Astrocyte (in vitro differentiated cells and primary cell): ENCODE measurements at regions not wholly inside any gene's neighbourhood (a gene's known extent, or its start where the extent isn't known, plus 50 kb on each side); places are given as distances from the start of the nearest gene placed in this dataset.

Source experiments
- DNase-seq: peaks from one replicate; pipeline ENCODE4 v3.0.0-alpha.2; 2010; ENCODE audit warnings: low read depth
- FAIRE-seq: peaks from 2 replicates; lab custom pipeline; 2011; peaks lifted over from hg19 to GRCh38; lab: Jason Lieb, UNC
- H2AFZ ChIP-seq: 2 replicates; pipeline ENCODE4 v1.6.0; 2012; ENCODE audit warnings: low read depth, low read length, inconsistent platforms
- H3K27ac ChIP-seq: 2 replicates; pipeline ENCODE4 v1.5.1; 2011; ENCODE audit warnings: low read depth, low read length, inconsistent platforms
- H3K27me3 ChIP-seq: 2 replicates; pipeline ENCODE4 v1.6.0; 2011; ENCODE audit warnings: low read length, inconsistent platforms; ENCODE audit not compliant: insufficient read depth
- H3K36me3 ChIP-seq: 2 replicates; pipeline ENCODE4 v1.5.1; 2011; ENCODE audit warnings: low read length, inconsistent platforms; ENCODE audit not compliant: insufficient read depth
- H3K4me1 ChIP-seq: 2 replicates; pipeline ENCODE4 v1.5.1; 2011; ENCODE audit warnings: low read length, inconsistent platforms; ENCODE audit not compliant: insufficient read depth
- H3K4me2 ChIP-seq: 2 replicates; pipeline ENCODE4 v1.6.0; 2012; ENCODE audit warnings: low read length, inconsistent platforms
- H3K4me3 ChIP-seq: 2 replicates; pipeline ENCODE4 v1.5.1; 2011; ENCODE audit warnings: low read depth, mild to moderate bottlenecking, low read length, inconsistent platforms; ENCODE audit not compliant: insufficient read depth
- H3K79me2 ChIP-seq: 2 replicates; pipeline ENCODE4 v1.6.0; 2012; ENCODE audit warnings: mild to moderate bottlenecking, low read length, inconsistent platforms; ENCODE audit not compliant: insufficient read depth
- H3K9ac ChIP-seq: 2 replicates; pipeline ENCODE4 v1.6.0; 2012; ENCODE audit warnings: mild to moderate bottlenecking, low read length, inconsistent platforms
- H3K9me3 ChIP-seq: 2 replicates; pipeline ENCODE4 v1.5.1; 2012; ENCODE audit warnings: low read depth, mild to moderate bottlenecking, low read length, inconsistent platforms; ENCODE audit not compliant: insufficient read depth
- H4K20me1 ChIP-seq: 2 replicates; pipeline ENCODE4 v1.6.0; 2012; ENCODE audit warnings: low read length, inconsistent platforms; ENCODE audit not compliant: insufficient read depth
- H3K27ac Mint-ChIP-seq: one replicate; pipeline ENCODE4 v1.8.0; 2021; ENCODE audit warnings: mild to moderate bottlenecking, mixed read lengths; ENCODE audit not compliant: unreplicated experiment
- H3K27me3 Mint-ChIP-seq: one replicate; pipeline ENCODE4 v1.8.0; 2021; ENCODE audit warnings: low read depth, mixed read lengths; ENCODE audit not compliant: unreplicated experiment
- H3K36me3 Mint-ChIP-seq: one replicate; pipeline ENCODE4 v1.8.0; 2021; ENCODE audit warnings: low read depth, mixed read lengths; ENCODE audit not compliant: unreplicated experiment
- H3K4me1 Mint-ChIP-seq: one replicate; pipeline ENCODE4 v1.8.0; 2021; ENCODE audit warnings: low read depth, mixed read lengths; ENCODE audit not compliant: unreplicated experiment
- H3K4me3 Mint-ChIP-seq: one replicate; pipeline ENCODE4 v1.8.0; 2021; ENCODE audit warnings: mild to moderate bottlenecking, moderate library complexity, mixed read lengths; ENCODE audit not compliant: unreplicated experiment
- H3K9me3 Mint-ChIP-seq: one replicate; pipeline ENCODE4 v1.8.0; 2021; ENCODE audit warnings: mild to moderate bottlenecking, mixed read lengths; ENCODE audit not compliant: unreplicated experiment
- CTCF ChIP-seq: IDR thresholded peaks from 2 replicates; pipeline ENCODE4 v1.5.1; 2011; ENCODE audit warnings: low read depth, mild to moderate bottlenecking, inconsistent platforms, low read length, moderate library complexity; ENCODE audit not compliant: insufficient read depth
- EZH2 ChIP-seq: IDR thresholded peaks from 2 replicates; pipeline ENCODE4 v1.6.1; 2012; ENCODE audit warnings: mild to moderate bottlenecking, low read length, inconsistent platforms; ENCODE audit not compliant: insufficient read depth

GRCh38 chr10:42454313-42454712 is 184.1 kb downstream of the ZNF33B start:
- H3K9ac ChIP-seq = no peak overlapping the region
- no peaks in the 10 kb centered on the region for H3K4me1 Mint-ChIP-seq
- no peak overlapping the region for H3K27ac ChIP-seq
- H3K9me3 ChIP-seq = peaks cover 7% of the 10 kb centered on the region
- no peaks in the 10 kb centered on the region for H3K79me2 ChIP-seq
- no peaks in the 10 kb centered on the region for H3K36me3 Mint-ChIP-seq
- H4K20me1 ChIP-seq = no peaks in the 10 kb centered on the region
- no peak for TF ChIP-seq EZH2
- TF ChIP-seq CTCF = no peak
- no peak overlapping the region for H3K4me3 Mint-ChIP-seq
- H3K27me3 Mint-ChIP-seq = no peaks in the 10 kb centered on the region
- DNase-seq = no peak
- H3K27ac Mint-ChIP-seq = no peak overlapping the region
- no peak overlapping the region for H3K4me2 ChIP-seq
- no peaks in the 10 kb centered on the region for H3K36me3 ChIP-seq
- no peak for FAIRE-seq
- H3K4me1 ChIP-seq = no peaks in the 10 kb centered on the region
- no peak overlapping the region for H3K4me3 ChIP-seq
- H3K9me3 Mint-ChIP-seq = peaks cover 10% of the 10 kb centered on the region
- H3K27me3 ChIP-seq = no peaks in the 10 kb centered on the region
- H2AFZ ChIP-seq = no peak overlapping the region

GRCh38 chr10:42431095-42431494 is 207.3 kb downstream of the ZNF33B start:
- Mint-ChIP-seq H3K4me1 (no peaks in the 10 kb centered on the region), H3K4me3 (no peak overlapping the region), H3K36me3 (no peaks in the 10 kb centered on the region), H3K27me3 (no peaks in the 10 kb centered on the region), H3K27ac (no peak overlapping the region), H3K9me3 (peaks cover 10% of the 10 kb centered on the region)
- H4K20me1 ChIP-seq = no peaks in the 10 kb centered on the region
- no peaks in the 10 kb centered on the region for H3K36me3 ChIP-seq
- H3K27me3 ChIP-seq = no peaks in the 10 kb centered on the region
- no peak for FAIRE-seq
- no peaks in the 10 kb centered on the region for H3K4me1 ChIP-seq
- DNase-seq = no peak
- H3K27ac ChIP-seq = no peak overlapping the region
- H3K9ac ChIP-seq = no peak overlapping the region
- H2AFZ ChIP-seq = no peak overlapping the region
- no peaks in the 10 kb centered on the region for H3K79me2 ChIP-seq
- TF ChIP-seq CTCF (no peak), EZH2 (no peak)
- H3K4me2 ChIP-seq = no peak overlapping the region
- H3K4me3 ChIP-seq = no peak overlapping the region
- no peaks in the 10 kb centered on the region for H3K9me3 ChIP-seq

GRCh38 chr10:42428534-42428933 is 209.8 kb downstream of the ZNF33B start:
- no peaks in the 10 kb centered on the region for H3K27me3 Mint-ChIP-seq
- Histone ChIP-seq H3K9me3 (no peaks in the 10 kb centered on the region), H3K4me2 (no peak overlapping the region), H3K27me3 (no peaks in the 10 kb centered on the region), H3K4me3 (no peak overlapping the region), H2AFZ (no peak overlapping the region), H3K36me3 (no peaks in the 10 kb centered on the region), H3K27ac (no peak overlapping the region), H3K79me2 (no peaks in the 10 kb centered on the region), H3K4me1 (no peaks in the 10 kb centered on the region), H3K9ac (no peak overlapping the region), H4K20me1 (no peaks in the 10 kb centered on the region)
- no peak overlapping the region for H3K27ac Mint-ChIP-seq
- TF ChIP-seq EZH2 = no peak
- peak; percentile 7 for TF ChIP-seq CTCF
- H3K36me3 Mint-ChIP-seq = no peaks in the 10 kb centered on the region
- H3K9me3 Mint-ChIP-seq = peaks cover 6% of the 10 kb centered on the region
- no peak overlapping the region for H3K4me3 Mint-ChIP-seq
- DNase-seq = no peak
- FAIRE-seq = no peak
- H3K4me1 Mint-ChIP-seq = no peaks in the 10 kb centered on the region
